WTC11 (cell line): ENCODE measurements at regions not wholly inside any gene's neighbourhood (a gene's known extent, or its start where the extent isn't known, plus 50 kb on each side); places are given as distances from the start of the nearest gene placed in this dataset.

Experiments used
- ATAC-seq: fragments of 200-7000 bp; cut with Tn5 transposase; 2 replicates; pipeline ENCODE4 v1.10.0; 2021; ENCODE audit warnings: mild to moderate bottlenecking, moderate library complexity
- CTCF ChIA-PET: fragments of 300-600 bp; sonication (Branson Sonifier 250); formaldehyde crosslinking; loops from one replicate; lab custom pipeline; 2021; ENCODE audit warnings: antibody characterized with exemption; lab: Charles Lee
- POLR2A ChIA-PET: fragments of 350-600 bp; sonication (Branson Sonifier 250); formaldehyde crosslinking; loops from one replicate; lab custom pipeline; 2021; ENCODE audit warnings: antibody characterized with exemption; lab: Charles Lee
- DNase-seq: peaks from one replicate; pipeline ENCODE4 v3.0.0; 2021; ENCODE audit warnings: low spot score
- H3K27ac Mint-ChIP-seq: 2 replicates; pipeline ENCODE4 v1.8.0; 2021; ENCODE audit warnings: mixed read lengths
- H3K27me3 Mint-ChIP-seq: 2 replicates; pipeline ENCODE4 v1.8.0; 2021; ENCODE audit warnings: low read depth, mild to moderate bottlenecking, moderate library complexity, mixed read lengths
- H3K36me3 Mint-ChIP-seq: 2 replicates; pipeline ENCODE4 v1.8.0; 2021; ENCODE audit warnings: mixed read lengths
- H3K4me1 Mint-ChIP-seq: 2 replicates; pipeline ENCODE4 v1.8.0; 2022; ENCODE audit warnings: mixed read lengths
- H3K4me3 Mint-ChIP-seq: 2 replicates; pipeline ENCODE4 v1.8.0; 2021; ENCODE audit warnings: mild to moderate bottlenecking, moderate library complexity, mixed read lengths
- H3K9me3 Mint-ChIP-seq: 2 replicates; pipeline ENCODE4 v1.8.0; 2021; ENCODE audit warnings: mixed read lengths
- ATF2 ChIP-seq: sonication (generic); formaldehyde crosslinking; IDR thresholded peaks from 2 replicates; pipeline ENCODE4 v1.8.1; 2022; ENCODE audit warnings: low read depth, missing genetic modification reagents, borderline replicate concordance
- CDX4 ChIP-seq: fragments of 250-450 bp; sonication (Bioruptor Pico); IDR thresholded peaks from 2 replicates; pipeline ENCODE4 v1.9.0; 2021; ENCODE audit warnings: moderate library complexity, mild to moderate bottlenecking, inconsistent platforms, borderline replicate concordance
- E2F5 ChIP-seq: sonication (generic); formaldehyde crosslinking; IDR thresholded peaks from 2 replicates; pipeline ENCODE4 v1.8.1; 2022; ENCODE audit warnings: mild to moderate bottlenecking, moderate library complexity, missing genetic modification reagents
- FOXK1 ChIP-seq: sonication (generic); formaldehyde crosslinking; IDR thresholded peaks from 2 replicates; pipeline ENCODE4 v1.8.0; 2022; ENCODE audit warnings: mild to moderate bottlenecking, moderate library complexity, missing genetic modification reagents
- FOXP4 ChIP-seq: sonication (generic); formaldehyde crosslinking; IDR thresholded peaks from 2 replicates; pipeline ENCODE4 v1.8.0; 2022; ENCODE audit warnings: mild to moderate bottlenecking, missing genetic modification reagents
- GRHL2 ChIP-seq: fragments of 250-450 bp; sonication (Bioruptor Pico); IDR thresholded peaks from 2 replicates; pipeline ENCODE4 v1.8.0; 2022; ENCODE audit warnings: mild to moderate bottlenecking, moderate library complexity; ENCODE audit not compliant: insufficient replicate concordance, severe bottlenecking
- IRF2 ChIP-seq: sonication (generic); formaldehyde crosslinking; IDR thresholded peaks from 2 replicates; pipeline ENCODE4 v1.8.0; 2022; ENCODE audit warnings: low read depth, missing genetic modification reagents, borderline replicate concordance
- MAX ChIP-seq: sonication (generic); formaldehyde crosslinking; IDR thresholded peaks from 2 replicates; pipeline ENCODE4 v1.8.0; 2022; ENCODE audit warnings: mild to moderate bottlenecking, missing genetic modification reagents
- NR1H2 ChIP-seq: sonication (generic); formaldehyde crosslinking; IDR thresholded peaks from 2 replicates; pipeline ENCODE4 v1.9.0; 2021; ENCODE audit warnings: mild to moderate bottlenecking, moderate library complexity, missing genetic modification reagents
- NR2C2 ChIP-seq: sonication (generic); formaldehyde crosslinking; IDR thresholded peaks from 2 replicates; pipeline ENCODE4 v1.8.0; 2022; ENCODE audit warnings: mild to moderate bottlenecking, missing genetic modification reagents
- OVOL2 ChIP-seq: fragments of 250-450 bp; sonication (Bioruptor Pico); IDR thresholded peaks from 2 replicates; pipeline ENCODE4 v1.9.0; 2021; ENCODE audit warnings: mild to moderate bottlenecking, borderline replicate concordance
- PRRX2 ChIP-seq: fragments of 250-450 bp; sonication (Bioruptor Pico); IDR thresholded peaks from 2 replicates; pipeline ENCODE4 v1.8.0; 2021; ENCODE audit warnings: mild to moderate bottlenecking
- TCF7 ChIP-seq: sonication (generic); formaldehyde crosslinking; IDR thresholded peaks from 2 replicates; pipeline ENCODE4 v1.8.0; 2022; ENCODE audit warnings: mild to moderate bottlenecking, low read depth, missing genetic modification reagents, moderate library complexity
- ZBTB43 ChIP-seq: sonication (generic); formaldehyde crosslinking; IDR thresholded peaks from 2 replicates; pipeline ENCODE4 v1.8.1; 2023; ENCODE audit warnings: mild to moderate bottlenecking, missing genetic modification reagents
- ZNF121 ChIP-seq: sonication (generic); formaldehyde crosslinking; IDR thresholded peaks from 2 replicates; pipeline ENCODE4 v1.8.0; 2023; ENCODE audit warnings: missing genetic modification reagents
- ZNF219 ChIP-seq: sonication (generic); formaldehyde crosslinking; IDR thresholded peaks from 2 replicates; pipeline ENCODE4 v1.8.0; 2023; ENCODE audit warnings: missing genetic modification reagents, mild to moderate bottlenecking, borderline replicate concordance
- ZNF263 ChIP-seq: sonication (generic); formaldehyde crosslinking; IDR thresholded peaks from 2 replicates; pipeline ENCODE4 v1.8.1; 2022; ENCODE audit warnings: low read depth, mild to moderate bottlenecking, moderate library complexity, missing genetic modification reagents
- ZNF317 ChIP-seq: sonication (generic); formaldehyde crosslinking; IDR thresholded peaks from 2 replicates; pipeline ENCODE4 v1.8.1; 2023; ENCODE audit warnings: low read depth, mild to moderate bottlenecking, moderate library complexity, missing genetic modification reagents, borderline replicate concordance
- ZNF532 ChIP-seq: fragments of 250-450 bp; sonication (Bioruptor Pico); IDR thresholded peaks from 2 replicates; pipeline ENCODE4 v1.9.0; 2021; ENCODE audit warnings: mild to moderate bottlenecking, borderline replicate concordance

GRCh38 chr13:26471807-26472206 is 85.7 kb upstream of the WASF3 start (continued):
- TF ChIP-seq ZNF317 (CRISPR knock-in tag) (no peak), ZNF121 (no peak), PRRX2 (CRISPR knock-in tag) (no peak), ZBTB43 (no peak), E2F5 (no peak), TCF7 (no peak)

- Mint-ChIP-seq H3K4me1 (peaks cover 41% of the 10 kb centered on the region), H3K27ac (no peak overlapping the region), H3K4me3 (no peak overlapping the region; the same call in 1 of the 2 replicates), H3K27me3 (no peaks in the 10 kb centered on the region), H3K36me3 (no peaks in the 10 kb centered on the region), H3K9me3 (no peaks in the 10 kb centered on the region)
- no peak for TF ChIP-seq ZNF219 (CRISPR knock-in tag)
- TF ChIP-seq ZNF263 (CRISPR knock-in tag), result no peak
- no peak for TF ChIP-seq FOXP4 (CRISPR knock-in tag)
- no peak for TF ChIP-seq NR2C2 (CRISPR knock-in tag)
- TF ChIP-seq OVOL2 (CRISPR knock-in tag), result no peak
- TF ChIP-seq IRF2 (CRISPR knock-in tag), result no peak
- no peak for TF ChIP-seq ZNF121
- TF ChIP-seq ATF2 (CRISPR knock-in tag), result no peak
- TF ChIP-seq NR1H2, result no peak
- no peak for TF ChIP-seq FOXK1 (CRISPR knock-in tag)
- no peak for TF ChIP-seq CDX4 (CRISPR knock-in tag)
- TF ChIP-seq MAX, result no peak
- TF ChIP-seq ZNF532 (CRISPR knock-in tag), result no peak
- no peak for TF ChIP-seq GRHL2 (CRISPR knock-in tag)
- ATAC-seq (no peak), DNase-seq (no peak)
- ChIA-PET CTCF (interaction anchor here (0.7 to 4.3 kb wide), 6 partner anchors 8 to 288 kb away, joined by 3 to 37 read pairs (median 4); no protein-coding TSS in a partner anchor), POLR2A (no interaction called here)
Measured at GRCh38 chr13:26473571-26474230, 83.8 kb upstream of the WASF3 start.
